Astrocyte of the spinal cord (primary cell): ENCODE measurements at regions not wholly inside any gene's neighbourhood (a gene's known extent, or its start where the extent isn't known, plus 50 kb on each side); places are given as distances from the start of the nearest gene placed in this dataset.

Experiments
- DNase-seq: peaks from one replicate; pipeline ENCODE4 v3.0.0; 2011; ENCODE audit warnings: low read depth, low spot score
- H3K4me3 ChIP-seq: 2 replicates; pipeline ENCODE4 v1.5.1; 2011; ENCODE audit warnings: low read depth, mild to moderate bottlenecking, low read length, moderate library complexity
- CTCF ChIP-seq: IDR thresholded peaks from 2 replicates; pipeline ENCODE4 v1.5.1; 2012; ENCODE audit warnings: low read depth, mild to moderate bottlenecking, low read length, inconsistent platforms
- in situ Hi-C: cut with HindIII; loops from 2 replicates; pipeline ENCODE4 v1.10.0; 2017; ENCODE audit warnings: low sequenced_read_pairs

- no peak overlapping the region for H3K4me3 ChIP-seq
- in situ Hi-C loops = no loop called here
- no peak for DNase-seq
- TF ChIP-seq CTCF = no peak
These were observed 272.2 kb upstream of the DACH1 start for GRCh38 chr13:72139192-72139591.

GRCh38 chr13:72132075-72132474, 265.1 kb upstream of the DACH1 start:
- H3K4me3 ChIP-seq = no peak overlapping the region
- no peak for DNase-seq
- in situ Hi-C loops = no loop called here
- TF ChIP-seq CTCF = no peak

GRCh38 chr13:72129117-72129516, 262.1 kb upstream of the DACH1 start:
- no peak for TF ChIP-seq CTCF
- no peak for DNase-seq
- no peak overlapping the region for H3K4me3 ChIP-seq
- in situ Hi-C loops = no loop called here

GRCh38 chr13:72127031-72127430, 260.0 kb upstream of the DACH1 start:
- in situ Hi-C loops = no loop called here
- H3K4me3 ChIP-seq = no peak overlapping the region
- DNase-seq = no peak
- TF ChIP-seq CTCF = no peak

- no peak for TF ChIP-seq CTCF
- in situ Hi-C loops = no loop called here
These were observed 259.4 kb upstream of the DACH1 start for GRCh38 chr13:72126424-72126823.

GRCh38 chr13:72125561-72125960, 258.6 kb upstream of the DACH1 start:
- in situ Hi-C loops = no loop called here
- no peak for DNase-seq
- no peak overlapping the region for H3K4me3 ChIP-seq
- no peak for TF ChIP-seq CTCF

More at GRCh38 chr13:72126424-72126823, 259.4 kb upstream of the DACH1 start:
- peak; percentile 34 for DNase-seq
- H3K4me3 ChIP-seq = no peak overlapping the region
